Fibroblast of mammary gland (primary cell): ENCODE measurements at regions not wholly inside any gene's neighbourhood (a gene's known extent, or its start where the extent isn't known, plus 50 kb on each side); places are given as distances from the start of the nearest gene placed in this dataset.

Source experiments
- DNase-seq: peaks from one replicate; pipeline ENCODE4 v3.0.0-alpha.2; 2010; ENCODE audit warnings: low read depth
- H3K4me3 ChIP-seq: 2 replicates; pipeline ENCODE4 v1.5.1; 2011; ENCODE audit warnings: low read depth, mild to moderate bottlenecking, low read length, moderate library complexity; ENCODE audit not compliant: control insufficient read depth
- TF ChIP-seq, protein P1 (sequence below): conservative IDR thresholded peaks from 2 replicates; pipeline ENCODE4 v1.5.1; 2011; ENCODE audit warnings: low read depth, low read length, inconsistent platforms; ENCODE audit not compliant: control insufficient read depth, insufficient read depth

DNA sequence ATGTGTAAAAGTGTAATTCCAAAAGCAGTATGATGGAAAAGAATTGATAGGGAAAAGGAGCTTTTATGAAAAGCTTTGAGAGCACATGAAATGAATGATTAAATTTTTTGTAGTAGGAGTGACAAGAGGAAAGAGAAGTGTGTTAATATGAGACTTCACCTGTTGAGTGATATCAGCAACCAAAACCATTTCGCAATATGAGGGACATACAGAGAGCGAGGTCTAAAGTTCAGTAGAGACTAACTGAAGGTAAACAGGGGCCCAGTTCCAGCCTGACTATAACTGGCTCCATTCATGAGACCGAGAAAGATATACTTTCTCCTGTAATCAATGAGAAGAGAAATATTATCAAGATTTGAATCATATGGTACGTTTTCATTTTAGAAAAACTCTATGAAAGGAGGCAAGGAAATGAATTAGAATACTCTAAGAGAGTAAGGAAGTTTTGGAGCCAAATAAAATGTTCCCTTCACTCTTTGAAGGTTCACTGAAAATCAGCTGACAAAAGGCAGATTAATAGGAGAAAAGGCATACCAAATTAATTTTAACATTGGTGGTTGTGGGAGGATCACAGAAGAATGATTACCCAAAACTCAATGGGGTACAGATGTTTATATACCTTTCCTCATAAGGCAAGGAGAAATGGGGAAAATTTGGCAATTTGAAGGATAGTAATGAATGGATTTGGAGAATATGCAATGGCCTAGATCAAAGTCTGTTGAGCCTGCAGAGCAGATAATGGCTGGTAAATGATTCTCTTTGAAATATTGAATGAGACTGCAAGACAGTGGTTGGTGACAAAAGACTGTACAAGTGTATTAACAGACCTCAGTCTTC is 932.2 kb downstream of the TDRD15 start:
- no peak overlapping the region for H3K4me3 ChIP-seq
- no peak for DNase-seq
- TF ChIP-seq, protein P1, sequence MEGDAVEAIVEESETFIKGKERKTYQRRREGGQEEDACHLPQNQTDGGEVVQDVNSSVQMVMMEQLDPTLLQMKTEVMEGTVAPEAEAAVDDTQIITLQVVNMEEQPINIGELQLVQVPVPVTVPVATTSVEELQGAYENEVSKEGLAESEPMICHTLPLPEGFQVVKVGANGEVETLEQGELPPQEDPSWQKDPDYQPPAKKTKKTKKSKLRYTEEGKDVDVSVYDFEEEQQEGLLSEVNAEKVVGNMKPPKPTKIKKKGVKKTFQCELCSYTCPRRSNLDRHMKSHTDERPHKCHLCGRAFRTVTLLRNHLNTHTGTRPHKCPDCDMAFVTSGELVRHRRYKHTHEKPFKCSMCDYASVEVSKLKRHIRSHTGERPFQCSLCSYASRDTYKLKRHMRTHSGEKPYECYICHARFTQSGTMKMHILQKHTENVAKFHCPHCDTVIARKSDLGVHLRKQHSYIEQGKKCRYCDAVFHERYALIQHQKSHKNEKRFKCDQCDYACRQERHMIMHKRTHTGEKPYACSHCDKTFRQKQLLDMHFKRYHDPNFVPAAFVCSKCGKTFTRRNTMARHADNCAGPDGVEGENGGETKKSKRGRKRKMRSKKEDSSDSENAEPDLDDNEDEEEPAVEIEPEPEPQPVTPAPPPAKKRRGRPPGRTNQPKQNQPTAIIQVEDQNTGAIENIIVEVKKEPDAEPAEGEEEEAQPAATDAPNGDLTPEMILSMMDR, result no peak

DNA sequence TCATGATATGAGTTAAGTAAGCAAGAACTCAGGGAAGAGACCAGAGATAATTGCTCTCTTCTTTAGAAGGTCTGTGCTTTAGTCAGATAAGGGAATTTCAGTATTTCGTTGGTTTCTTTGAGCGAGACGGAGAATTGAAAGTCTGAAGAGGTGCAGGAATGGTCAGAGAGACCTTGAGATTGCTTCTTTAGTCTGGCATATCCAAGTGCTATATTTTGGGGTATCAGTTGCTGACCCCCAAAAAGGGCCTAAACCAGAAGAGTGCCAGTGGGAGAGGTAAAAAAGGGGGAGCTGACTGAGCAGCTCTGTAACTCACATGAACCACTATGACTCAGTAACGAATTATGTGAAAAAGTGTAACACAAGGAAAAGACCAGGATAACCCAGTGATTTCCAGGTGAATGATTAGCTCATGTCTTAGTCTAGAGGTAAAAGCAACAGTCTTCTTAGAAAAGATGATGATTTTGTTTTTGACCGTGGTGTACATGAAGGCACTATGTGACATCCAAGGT is 932.9 kb downstream of the TDRD15 start:
- DNase-seq, result no peak
- no peak overlapping the region for H3K4me3 ChIP-seq
- TF ChIP-seq, protein P1, result no peak

DNA sequence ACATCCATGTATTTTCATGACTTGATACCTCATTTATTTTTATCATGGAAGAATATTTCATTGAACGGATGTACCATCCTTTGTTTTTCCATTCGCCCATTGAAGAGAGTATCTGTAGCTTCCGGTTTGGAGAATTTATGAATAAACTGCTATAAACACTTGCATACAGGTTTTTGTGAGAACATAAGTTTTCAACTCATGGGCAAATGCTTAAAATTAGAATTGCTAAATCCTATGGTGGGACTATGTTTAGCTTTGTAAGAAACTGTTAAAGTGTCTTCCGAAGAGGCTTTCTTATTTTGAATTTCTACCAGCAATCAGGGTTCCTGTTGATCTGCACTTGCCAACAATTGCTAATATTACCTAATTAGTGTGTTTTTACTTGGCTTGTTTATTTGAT is 938.9 kb downstream of the TDRD15 start:
- no peak for DNase-seq
- H3K4me3 ChIP-seq, result no peak overlapping the region
- TF ChIP-seq, protein P1, result no peak

DNA sequence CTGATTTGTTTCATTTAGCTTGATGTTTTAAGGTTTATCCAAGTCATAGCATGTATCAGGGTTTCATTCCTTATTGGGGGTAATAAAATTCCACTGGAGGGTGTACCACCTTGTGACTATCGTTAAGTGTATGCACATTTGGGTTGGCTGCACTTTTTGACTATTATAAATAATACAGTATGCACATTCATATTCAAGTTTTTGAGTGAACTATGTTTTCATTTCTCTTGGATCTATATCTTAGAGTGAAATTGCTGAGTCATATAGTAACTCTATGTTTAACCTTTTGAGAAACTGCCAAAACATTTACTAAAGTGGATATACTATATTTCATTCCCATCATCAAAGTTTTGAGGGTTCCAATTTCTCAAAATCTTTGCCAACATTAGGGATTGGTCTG is 952.7 kb downstream of the TDRD15 start:
- no peak for DNase-seq
- H3K4me3 ChIP-seq, result no peak overlapping the region
- TF ChIP-seq, protein P1, result no peak

DNA sequence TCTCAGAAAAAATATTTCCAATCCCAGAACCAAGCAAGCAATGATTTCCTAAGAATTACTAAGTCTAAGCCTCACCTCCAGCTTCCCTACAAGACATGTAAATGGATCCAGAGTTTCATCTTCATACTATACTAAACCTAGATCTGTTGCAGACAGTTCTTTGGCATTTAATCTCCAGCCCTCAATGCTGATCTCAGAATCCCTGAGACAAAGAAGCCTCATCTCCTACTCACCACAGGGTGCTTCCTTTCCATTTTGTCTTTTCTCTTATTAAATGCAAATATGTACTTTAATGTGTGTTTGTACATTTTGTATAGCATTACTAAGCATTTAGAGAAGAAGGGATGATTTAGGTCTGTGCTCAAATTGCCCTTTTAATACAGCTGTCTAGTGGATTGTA is 954.9 kb downstream of the TDRD15 start:
- no peak for DNase-seq
- no peak overlapping the region for H3K4me3 ChIP-seq
- TF ChIP-seq, protein P1, result no peak

DNA sequence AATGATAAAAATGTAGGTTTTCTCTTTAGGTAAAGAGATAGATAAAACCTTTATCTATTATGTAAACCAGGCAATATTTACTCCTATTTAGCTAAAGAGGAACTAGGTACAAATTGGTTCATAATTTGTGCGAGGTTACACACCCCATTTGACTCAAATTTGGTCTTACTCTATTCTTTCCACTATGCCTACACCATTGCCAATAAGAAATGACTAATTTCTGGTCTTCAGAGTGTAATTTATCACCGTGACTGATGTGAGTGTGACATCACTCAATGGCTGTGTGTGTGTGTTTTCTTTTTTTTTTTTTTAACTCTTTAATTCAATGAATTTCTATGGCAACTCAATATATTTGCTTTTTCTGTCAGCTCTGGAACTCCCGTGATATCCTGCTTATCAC is 955.8 kb downstream of the TDRD15 start:
- H3K4me3 ChIP-seq, result no peak overlapping the region
- DNase-seq, result no peak
- TF ChIP-seq, protein P1, result no peak
